Memory B cell (primary cell): ENCODE measurements at regions not wholly inside any gene's neighbourhood (a gene's known extent, or its start where the extent isn't known, plus 50 kb on each side); places are given as distances from the start of the nearest gene placed in this dataset.
A peak's percentile ranks its signal among the peaks of the same experiment; 100 is the strongest.
"Not testable (repeated sequence)": the region's sequence is repeated elsewhere in the genome, so short reads cannot be mapped to it uniquely, and the experiment has no call there.

Experiments
- ATAC-seq: fragments of 150-1000 bp; cut with Tn5 transposase; 2 replicates; pipeline ENCODE4 v1.10.0; 2021; ENCODE audit warnings: low read depth, mild to moderate bottlenecking, moderate library complexity
- DNase-seq, 2 donors: peaks; one replicate each; pipeline ENCODE4 v3.0.0; 2022; ENCODE audit warnings: low spot score in 2 of 2
- H3K27ac Mint-ChIP-seq: one replicate; pipeline ENCODE4 v1.8.0; 2022; ENCODE audit warnings: mild to moderate bottlenecking, moderate library complexity, mixed read lengths
- H3K27me3 Mint-ChIP-seq: one replicate; pipeline ENCODE4 v1.8.0; 2022; ENCODE audit warnings: mixed read lengths
- H3K36me3 Mint-ChIP-seq: one replicate; pipeline ENCODE4 v1.8.0; 2022; ENCODE audit warnings: mild to moderate bottlenecking, mixed read lengths
- H3K4me1 Mint-ChIP-seq: one replicate; pipeline ENCODE4 v1.8.0; 2022; ENCODE audit warnings: mixed read lengths
- H3K4me3 Mint-ChIP-seq: one replicate; pipeline ENCODE4 v1.8.0; 2022; ENCODE audit warnings: mild to moderate bottlenecking, moderate library complexity, mixed read lengths
- H3K9me3 Mint-ChIP-seq: one replicate; pipeline ENCODE4 v1.8.0; 2022; ENCODE audit warnings: mixed read lengths

GRCh38 chr17:45580924-45581323 lies 90.4 kb upstream of the PLEKHM1 start:
- DNase-seq, result no peak
- Mint-ChIP-seq H3K4me1 (peaks cover 52% of the 10 kb centered on the region), H3K4me3 (no peak overlapping the region), H3K27ac (no peak overlapping the region), H3K36me3 (peaks cover 22% of the 10 kb centered on the region), H3K27me3 (no peaks in the 10 kb centered on the region), H3K9me3 (no peaks in the 10 kb centered on the region)
- ATAC-seq, result no peak

GRCh38 chr17:45581860-45582259 lies 91.3 kb upstream of the PLEKHM1 start:
- Mint-ChIP-seq H3K4me1 (peaks cover 45% of the 10 kb centered on the region), H3K27me3 (no peaks in the 10 kb centered on the region), H3K9me3 (no peaks in the 10 kb centered on the region), H3K36me3 (peaks cover 17% of the 10 kb centered on the region), H3K27ac (peak overlapping the region; percentile 98), H3K4me3 (no peak overlapping the region)
- DNase-seq (no peak), ATAC-seq (no peak)

- Mint-ChIP-seq H3K36me3 (peaks cover 12% of the 10 kb centered on the region), H3K27me3 (no peaks in the 10 kb centered on the region), H3K27ac (peak overlapping the region; percentile 98), H3K4me3 (peak overlapping the region; percentile 93), H3K4me1 (peaks cover 34% of the 10 kb centered on the region), H3K9me3 (no peaks in the 10 kb centered on the region)
- peak; percentile 86 to 92 for DNase-seq
- peak; percentile 66 for ATAC-seq
Measured at GRCh38 chr17:45584092-45585036, 93.8 kb upstream of the PLEKHM1 start.

- not testable (repeated sequence) for H3K9me3 Mint-ChIP-seq, H3K27me3 Mint-ChIP-seq, H3K36me3 Mint-ChIP-seq
- Mint-ChIP-seq H3K27ac (peak overlapping the region; percentile 98), H3K4me1 (peaks cover 26% of the 10 kb centered on the region), H3K4me3 (peak overlapping the region; percentile 93)
- peak; percentile 83 to 85 for DNase-seq
- ATAC-seq, result peak; percentile 75
Measured at GRCh38 chr17:45585037-45585733, 94.7 kb upstream of the PLEKHM1 start.

- ATAC-seq, result peak; percentile 7
- H3K4me3 Mint-ChIP-seq, result peak overlapping the region; percentile 93
- H3K9me3 Mint-ChIP-seq, H3K27me3 Mint-ChIP-seq, H3K36me3 Mint-ChIP-seq: not testable (repeated sequence)
- peak; percentile 28 to 58 for DNase-seq
- peaks cover 23% of the 10 kb centered on the region for H3K4me1 Mint-ChIP-seq
- peak overlapping the region; percentile 98 for H3K27ac Mint-ChIP-seq
Measured at GRCh38 chr17:45585794-45586650, 95.5 kb upstream of the PLEKHM1 start.

GRCh38 chr17:45586651-45586934 lies 96.1 kb upstream of the PLEKHM1 start:
- H3K4me3 Mint-ChIP-seq, H3K27ac Mint-ChIP-seq, H3K36me3 Mint-ChIP-seq, DNase-seq, ATAC-seq, H3K27me3 Mint-ChIP-seq, H3K9me3 Mint-ChIP-seq: not testable (repeated sequence)
- H3K4me1 Mint-ChIP-seq, result peaks cover 21% of the 10 kb centered on the region

GRCh38 chr17:45592433-45592923 lies 102.0 kb upstream of the PLEKHM1 start:
- H3K27ac Mint-ChIP-seq, H3K4me3 Mint-ChIP-seq, H3K36me3 Mint-ChIP-seq, H3K9me3 Mint-ChIP-seq, H3K27me3 Mint-ChIP-seq: not testable (repeated sequence)
- peaks cover 11% of the 10 kb centered on the region for H3K4me1 Mint-ChIP-seq
- DNase-seq (peak; percentile 67 to 71), ATAC-seq (peak; percentile 91)

- peak; percentile 49 for ATAC-seq
- Mint-ChIP-seq H3K27ac (peak overlapping the region; percentile 28), H3K4me1 (peaks cover 12% of the 10 kb centered on the region), H3K4me3 (peak overlapping the region; percentile 12)
- H3K36me3 Mint-ChIP-seq, H3K9me3 Mint-ChIP-seq, DNase-seq, H3K27me3 Mint-ChIP-seq: not testable (repeated sequence)
Measured at GRCh38 chr17:45596347-45596746, 105.8 kb upstream of the PLEKHM1 start.

- ATAC-seq, result peak; percentile 86
- H3K4me1 Mint-ChIP-seq, H3K27me3 Mint-ChIP-seq, DNase-seq, H3K27ac Mint-ChIP-seq, H3K9me3 Mint-ChIP-seq, H3K36me3 Mint-ChIP-seq, H3K4me3 Mint-ChIP-seq: not testable (repeated sequence)
Measured at GRCh38 chr17:45600052-45601012, 109.8 kb upstream of the PLEKHM1 start.

- ATAC-seq, H3K27ac Mint-ChIP-seq, DNase-seq, H3K36me3 Mint-ChIP-seq, H3K9me3 Mint-ChIP-seq, H3K4me1 Mint-ChIP-seq, H3K27me3 Mint-ChIP-seq, H3K4me3 Mint-ChIP-seq: not testable (repeated sequence)
Measured at GRCh38 chr17:45601013-45601412, 110.5 kb upstream of the PLEKHM1 start.

GRCh38 chr17:45601605-45602539 lies 111.4 kb upstream of the PLEKHM1 start:
- not testable (repeated sequence) for H3K4me1 Mint-ChIP-seq, DNase-seq, H3K27ac Mint-ChIP-seq, H3K27me3 Mint-ChIP-seq, ATAC-seq, H3K9me3 Mint-ChIP-seq, H3K4me3 Mint-ChIP-seq, H3K36me3 Mint-ChIP-seq

- H3K36me3 Mint-ChIP-seq, DNase-seq, H3K4me1 Mint-ChIP-seq, ATAC-seq, H3K4me3 Mint-ChIP-seq, H3K27me3 Mint-ChIP-seq, H3K27ac Mint-ChIP-seq, H3K9me3 Mint-ChIP-seq: not testable (repeated sequence)
Measured at GRCh38 chr17:45605751-45606150, 115.2 kb upstream of the PLEKHM1 start.
